WTC11 (cell line): ENCODE measurements at regions not wholly inside any gene's neighbourhood (a gene's known extent, or its start where the extent isn't known, plus 50 kb on each side); places are given as distances from the start of the nearest gene placed in this dataset.

Experiments used
- ATAC-seq: fragments of 200-7000 bp; cut with Tn5 transposase; 2 replicates; pipeline ENCODE4 v1.10.0; 2021; ENCODE audit warnings: mild to moderate bottlenecking, moderate library complexity
- CTCF ChIA-PET: fragments of 300-600 bp; sonication (Branson Sonifier 250); formaldehyde crosslinking; loops from one replicate; lab custom pipeline; 2021; ENCODE audit warnings: antibody characterized with exemption; lab: Charles Lee
- POLR2A ChIA-PET: fragments of 350-600 bp; sonication (Branson Sonifier 250); formaldehyde crosslinking; loops from one replicate; lab custom pipeline; 2021; ENCODE audit warnings: antibody characterized with exemption; lab: Charles Lee
- DNase-seq: peaks from one replicate; pipeline ENCODE4 v3.0.0; 2021; ENCODE audit warnings: low spot score
- H3K27ac Mint-ChIP-seq: 2 replicates; pipeline ENCODE4 v1.8.0; 2021; ENCODE audit warnings: mixed read lengths
- H3K27me3 Mint-ChIP-seq: 2 replicates; pipeline ENCODE4 v1.8.0; 2021; ENCODE audit warnings: low read depth, mild to moderate bottlenecking, moderate library complexity, mixed read lengths
- H3K36me3 Mint-ChIP-seq: 2 replicates; pipeline ENCODE4 v1.8.0; 2021; ENCODE audit warnings: mixed read lengths
- H3K4me1 Mint-ChIP-seq: 2 replicates; pipeline ENCODE4 v1.8.0; 2022; ENCODE audit warnings: mixed read lengths
- H3K4me3 Mint-ChIP-seq: 2 replicates; pipeline ENCODE4 v1.8.0; 2021; ENCODE audit warnings: mild to moderate bottlenecking, moderate library complexity, mixed read lengths
- H3K9me3 Mint-ChIP-seq: 2 replicates; pipeline ENCODE4 v1.8.0; 2021; ENCODE audit warnings: mixed read lengths
- ESRRA ChIP-seq: sonication (generic); formaldehyde crosslinking; IDR thresholded peaks from 2 replicates; pipeline ENCODE4 v1.8.1; 2022; ENCODE audit warnings: mild to moderate bottlenecking, missing genetic modification reagents, borderline replicate concordance
- FOXJ3 ChIP-seq: sonication (generic); formaldehyde crosslinking; IDR thresholded peaks from 2 replicates; pipeline ENCODE4 v1.9.0; 2021; ENCODE audit warnings: missing genetic modification reagents, mild to moderate bottlenecking, borderline replicate concordance
- GTF2I ChIP-seq: fragments of 250-450 bp; sonication (Bioruptor Pico); conservative IDR thresholded peaks from 2 replicates; pipeline ENCODE4 v1.4.0; 2021; ENCODE audit warnings: mild to moderate bottlenecking
- JAZF1 ChIP-seq: fragments of 250-450 bp; sonication (Bioruptor Pico); IDR thresholded peaks from 2 replicates; pipeline ENCODE4 v1.9.0; 2021; ENCODE audit warnings: moderate library complexity, mild to moderate bottlenecking, inconsistent platforms
- JUN ChIP-seq: sonication (generic); formaldehyde crosslinking; IDR thresholded peaks from 2 replicates; pipeline ENCODE4 v1.8.0; 2023; ENCODE audit warnings: mild to moderate bottlenecking, missing genetic modification reagents
- NFE2L1 ChIP-seq: sonication (generic); formaldehyde crosslinking; IDR thresholded peaks from 2 replicates; pipeline ENCODE4 v1.8.1; 2023; ENCODE audit warnings: missing genetic modification reagents
- NFYB ChIP-seq: sonication (generic); formaldehyde crosslinking; conservative IDR thresholded peaks from 2 replicates; pipeline ENCODE4 v1.8.0; 2022; ENCODE audit warnings: low read depth, missing genetic modification reagents
- NR1H2 ChIP-seq: sonication (generic); formaldehyde crosslinking; IDR thresholded peaks from 2 replicates; pipeline ENCODE4 v1.9.0; 2021; ENCODE audit warnings: mild to moderate bottlenecking, moderate library complexity, missing genetic modification reagents
- NR2C2 ChIP-seq: sonication (generic); formaldehyde crosslinking; IDR thresholded peaks from 2 replicates; pipeline ENCODE4 v1.8.0; 2022; ENCODE audit warnings: mild to moderate bottlenecking, missing genetic modification reagents
- SMAD3 ChIP-seq: sonication (generic); formaldehyde crosslinking; IDR thresholded peaks from 2 replicates; pipeline ENCODE4 v1.8.0; 2022; ENCODE audit warnings: missing genetic modification reagents, mild to moderate bottlenecking, borderline replicate concordance
- SOX15 ChIP-seq: fragments of 250-450 bp; sonication (Bioruptor Pico); IDR thresholded peaks from 2 replicates; pipeline ENCODE4 v1.9.0; 2021; ENCODE audit warnings: mild to moderate bottlenecking
- SP1 ChIP-seq: sonication (generic); formaldehyde crosslinking; conservative IDR thresholded peaks from 2 replicates; pipeline ENCODE4 v1.8.1; 2022; ENCODE audit warnings: missing genetic modification reagents
- ZNF121 ChIP-seq: sonication (generic); formaldehyde crosslinking; IDR thresholded peaks from 2 replicates; pipeline ENCODE4 v1.8.0; 2023; ENCODE audit warnings: missing genetic modification reagents
- ZNF138 ChIP-seq: sonication (generic); formaldehyde crosslinking; conservative IDR thresholded peaks from 2 replicates; pipeline ENCODE4 v1.8.1; 2022; ENCODE audit warnings: mild to moderate bottlenecking, moderate library complexity, missing genetic modification reagents
- ZNF317 ChIP-seq: sonication (generic); formaldehyde crosslinking; IDR thresholded peaks from 2 replicates; pipeline ENCODE4 v1.8.1; 2023; ENCODE audit warnings: low read depth, mild to moderate bottlenecking, moderate library complexity, missing genetic modification reagents, borderline replicate concordance
- ZNF416 ChIP-seq: fragments of 250-450 bp; sonication (Bioruptor Pico); IDR thresholded peaks from 2 replicates; pipeline ENCODE4 v1.9.0; 2021; ENCODE audit warnings: mild to moderate bottlenecking, inconsistent platforms
- TF ChIP-seq, protein P1 (sequence below): sonication (generic); formaldehyde crosslinking; IDR thresholded peaks from 2 replicates; pipeline ENCODE4 v1.8.1; 2023; ENCODE audit warnings: mild to moderate bottlenecking, missing genetic modification reagents
- TF ChIP-seq, protein P2 (sequence below): fragments of 250-450 bp; sonication (Bioruptor Pico); IDR thresholded peaks from 2 replicates; pipeline ENCODE4 v1.9.0; 2021; ENCODE audit warnings: moderate library complexity, mild to moderate bottlenecking, inconsistent platforms, borderline replicate concordance
- TF ChIP-seq, protein P3 (sequence below): sonication (generic); formaldehyde crosslinking; IDR thresholded peaks from 2 replicates; pipeline ENCODE4 v1.8.1; 2022; ENCODE audit warnings: mild to moderate bottlenecking, moderate library complexity, missing genetic modification reagents
- TF ChIP-seq, protein P4 (sequence below): fragments of 250-450 bp; sonication (Bioruptor Pico); IDR thresholded peaks from 2 replicates; pipeline ENCODE4 v1.9.0; 2021; ENCODE audit warnings: mild to moderate bottlenecking, borderline replicate concordance
- TF ChIP-seq, protein P5 (sequence below): fragments of 250-450 bp; sonication (Bioruptor Pico); IDR thresholded peaks from 2 replicates; pipeline ENCODE4 v1.8.0; 2021; ENCODE audit warnings: mild to moderate bottlenecking

DNA sequence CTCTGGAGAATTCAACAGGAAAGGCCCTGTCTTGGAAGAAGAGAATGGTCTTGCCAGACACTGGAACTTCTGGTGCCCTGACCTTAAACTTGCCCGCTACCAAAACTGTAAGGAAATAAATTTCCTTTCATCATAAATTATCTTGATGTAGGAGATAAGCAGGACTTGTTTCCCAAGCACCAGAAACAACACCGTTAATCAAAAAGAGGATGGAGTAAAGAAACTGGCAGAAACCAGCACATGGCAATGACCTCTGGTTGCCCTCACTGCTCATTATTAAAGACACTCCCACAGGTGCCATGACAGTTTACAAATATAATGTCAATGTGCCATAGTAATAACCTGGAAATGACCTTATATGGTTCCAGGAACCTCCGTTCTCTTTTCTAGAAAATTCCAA lies 426.1 kb downstream of the EDEM1 start:
- DNase-seq (no peak), ATAC-seq (no peak)
- H3K4me1 Mint-ChIP-seq, result no peaks in the 10 kb centered on the region
- POLR2A ChIA-PET, result no interaction called here
- no peaks in the 10 kb centered on the region; the same call in 1 of the 2 replicates for H3K27me3 Mint-ChIP-seq
- H3K9me3 Mint-ChIP-seq, result peaks cover 51% of the 10 kb centered on the region
- TF ChIP-seq ZNF317 (CRISPR knock-in tag) (no peak), GTF2I (CRISPR knock-in tag) (no peak), ESRRA (CRISPR knock-in tag) (no peak), NFE2L1 (no peak), SOX15 (CRISPR knock-in tag) (no peak), NR2C2 (no peak), JUN (CRISPR knock-in tag) (no peak), ZNF138 (CRISPR knock-in tag) (no peak), ZNF416 (CRISPR knock-in tag) (no peak), SMAD3 (CRISPR knock-in tag) (no peak), SP1 (CRISPR knock-in tag) (no peak), ZNF121 (no peak), NR1H2 (CRISPR knock-in tag) (no peak)
- TF ChIP-seq, protein P1, sequence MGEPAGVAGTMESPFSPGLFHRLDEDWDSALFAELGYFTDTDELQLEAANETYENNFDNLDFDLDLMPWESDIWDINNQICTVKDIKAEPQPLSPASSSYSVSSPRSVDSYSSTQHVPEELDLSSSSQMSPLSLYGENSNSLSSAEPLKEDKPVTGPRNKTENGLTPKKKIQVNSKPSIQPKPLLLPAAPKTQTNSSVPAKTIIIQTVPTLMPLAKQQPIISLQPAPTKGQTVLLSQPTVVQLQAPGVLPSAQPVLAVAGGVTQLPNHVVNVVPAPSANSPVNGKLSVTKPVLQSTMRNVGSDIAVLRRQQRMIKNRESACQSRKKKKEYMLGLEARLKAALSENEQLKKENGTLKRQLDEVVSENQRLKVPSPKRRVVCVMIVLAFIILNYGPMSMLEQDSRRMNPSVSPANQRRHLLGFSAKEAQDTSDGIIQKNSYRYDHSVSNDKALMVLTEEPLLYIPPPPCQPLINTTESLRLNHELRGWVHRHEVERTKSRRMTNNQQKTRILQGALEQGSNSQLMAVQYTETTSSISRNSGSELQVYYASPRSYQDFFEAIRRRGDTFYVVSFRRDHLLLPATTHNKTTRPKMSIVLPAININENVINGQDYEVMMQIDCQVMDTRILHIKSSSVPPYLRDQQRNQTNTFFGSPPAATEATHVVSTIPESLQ (CRISPR knock-in tag), result no peak
- TF ChIP-seq, protein P2, sequence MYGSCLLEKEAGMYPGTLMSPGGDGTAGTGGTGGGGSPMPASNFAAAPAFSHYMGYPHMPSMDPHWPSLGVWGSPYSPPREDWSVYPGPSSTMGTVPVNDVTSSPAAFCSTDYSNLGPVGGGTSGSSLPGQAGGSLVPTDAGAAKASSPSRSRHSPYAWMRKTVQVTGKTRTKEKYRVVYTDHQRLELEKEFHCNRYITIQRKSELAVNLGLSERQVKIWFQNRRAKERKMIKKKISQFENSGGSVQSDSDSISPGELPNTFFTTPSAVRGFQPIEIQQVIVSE, result no peak
- TF ChIP-seq, protein P3, sequence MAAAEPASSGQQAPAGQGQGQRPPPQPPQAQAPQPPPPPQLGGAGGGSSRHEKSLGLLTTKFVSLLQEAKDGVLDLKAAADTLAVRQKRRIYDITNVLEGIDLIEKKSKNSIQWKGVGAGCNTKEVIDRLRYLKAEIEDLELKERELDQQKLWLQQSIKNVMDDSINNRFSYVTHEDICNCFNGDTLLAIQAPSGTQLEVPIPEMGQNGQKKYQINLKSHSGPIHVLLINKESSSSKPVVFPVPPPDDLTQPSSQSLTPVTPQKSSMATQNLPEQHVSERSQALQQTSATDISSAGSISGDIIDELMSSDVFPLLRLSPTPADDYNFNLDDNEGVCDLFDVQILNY (CRISPR knock-in tag), result no peak
- no peak overlapping the region for H3K27ac Mint-ChIP-seq
- CTCF ChIA-PET, result no interaction called here
- H3K36me3 Mint-ChIP-seq, result peaks cover 16% of the 10 kb centered on the region
- H3K4me3 Mint-ChIP-seq, result no peak overlapping the region

DNA sequence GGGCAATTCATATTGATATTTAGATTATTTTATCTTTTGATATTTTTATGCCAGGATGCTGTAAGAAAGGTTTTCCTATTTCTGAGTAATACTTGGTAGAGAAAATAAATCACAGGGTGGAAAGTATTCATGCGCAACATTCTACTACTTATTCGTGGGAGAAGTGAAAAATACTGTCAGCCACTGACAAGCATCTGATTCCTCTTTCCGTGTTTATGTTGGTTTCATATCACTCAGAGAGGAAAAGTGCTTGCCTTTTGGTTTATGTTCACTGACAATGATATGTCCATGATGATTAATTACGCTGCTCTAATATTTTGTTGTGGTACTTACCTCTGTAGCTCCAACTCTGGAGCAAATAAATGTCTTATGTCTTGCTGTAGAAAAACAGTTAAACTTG lies 429.4 kb downstream of the EDEM1 start:
- POLR2A ChIA-PET, result no interaction called here
- peaks cover 14% of the 10 kb centered on the region for H3K36me3 Mint-ChIP-seq
- no peak for ATAC-seq
- TF ChIP-seq JAZF1 (no peak), FOXJ3 (CRISPR knock-in tag) (no peak), NFYB (CRISPR knock-in tag) (no peak), GTF2I (CRISPR knock-in tag) (no peak), SP1 (CRISPR knock-in tag) (no peak)
- TF ChIP-seq, protein P4, sequence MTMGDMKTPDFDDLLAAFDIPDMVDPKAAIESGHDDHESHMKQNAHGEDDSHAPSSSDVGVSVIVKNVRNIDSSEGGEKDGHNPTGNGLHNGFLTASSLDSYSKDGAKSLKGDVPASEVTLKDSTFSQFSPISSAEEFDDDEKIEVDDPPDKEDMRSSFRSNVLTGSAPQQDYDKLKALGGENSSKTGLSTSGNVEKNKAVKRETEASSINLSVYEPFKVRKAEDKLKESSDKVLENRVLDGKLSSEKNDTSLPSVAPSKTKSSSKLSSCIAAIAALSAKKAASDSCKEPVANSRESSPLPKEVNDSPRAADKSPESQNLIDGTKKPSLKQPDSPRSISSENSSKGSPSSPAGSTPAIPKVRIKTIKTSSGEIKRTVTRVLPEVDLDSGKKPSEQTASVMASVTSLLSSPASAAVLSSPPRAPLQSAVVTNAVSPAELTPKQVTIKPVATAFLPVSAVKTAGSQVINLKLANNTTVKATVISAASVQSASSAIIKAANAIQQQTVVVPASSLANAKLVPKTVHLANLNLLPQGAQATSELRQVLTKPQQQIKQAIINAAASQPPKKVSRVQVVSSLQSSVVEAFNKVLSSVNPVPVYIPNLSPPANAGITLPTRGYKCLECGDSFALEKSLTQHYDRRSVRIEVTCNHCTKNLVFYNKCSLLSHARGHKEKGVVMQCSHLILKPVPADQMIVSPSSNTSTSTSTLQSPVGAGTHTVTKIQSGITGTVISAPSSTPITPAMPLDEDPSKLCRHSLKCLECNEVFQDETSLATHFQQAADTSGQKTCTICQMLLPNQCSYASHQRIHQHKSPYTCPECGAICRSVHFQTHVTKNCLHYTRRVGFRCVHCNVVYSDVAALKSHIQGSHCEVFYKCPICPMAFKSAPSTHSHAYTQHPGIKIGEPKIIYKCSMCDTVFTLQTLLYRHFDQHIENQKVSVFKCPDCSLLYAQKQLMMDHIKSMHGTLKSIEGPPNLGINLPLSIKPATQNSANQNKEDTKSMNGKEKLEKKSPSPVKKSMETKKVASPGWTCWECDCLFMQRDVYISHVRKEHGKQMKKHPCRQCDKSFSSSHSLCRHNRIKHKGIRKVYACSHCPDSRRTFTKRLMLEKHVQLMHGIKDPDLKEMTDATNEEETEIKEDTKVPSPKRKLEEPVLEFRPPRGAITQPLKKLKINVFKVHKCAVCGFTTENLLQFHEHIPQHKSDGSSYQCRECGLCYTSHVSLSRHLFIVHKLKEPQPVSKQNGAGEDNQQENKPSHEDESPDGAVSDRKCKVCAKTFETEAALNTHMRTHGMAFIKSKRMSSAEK, result no peak
- TF ChIP-seq, protein P5, sequence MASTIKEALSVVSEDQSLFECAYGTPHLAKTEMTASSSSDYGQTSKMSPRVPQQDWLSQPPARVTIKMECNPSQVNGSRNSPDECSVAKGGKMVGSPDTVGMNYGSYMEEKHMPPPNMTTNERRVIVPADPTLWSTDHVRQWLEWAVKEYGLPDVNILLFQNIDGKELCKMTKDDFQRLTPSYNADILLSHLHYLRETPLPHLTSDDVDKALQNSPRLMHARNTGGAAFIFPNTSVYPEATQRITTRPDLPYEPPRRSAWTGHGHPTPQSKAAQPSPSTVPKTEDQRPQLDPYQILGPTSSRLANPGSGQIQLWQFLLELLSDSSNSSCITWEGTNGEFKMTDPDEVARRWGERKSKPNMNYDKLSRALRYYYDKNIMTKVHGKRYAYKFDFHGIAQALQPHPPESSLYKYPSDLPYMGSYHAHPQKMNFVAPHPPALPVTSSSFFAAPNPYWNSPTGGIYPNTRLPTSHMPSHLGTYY (CRISPR knock-in tag), result no peak
- H3K27ac Mint-ChIP-seq, result no peak overlapping the region
- no peak for DNase-seq
- H3K4me1 Mint-ChIP-seq, result no peaks in the 10 kb centered on the region
- CTCF ChIA-PET, result no interaction called here
- no peaks in the 10 kb centered on the region; the same call in 1 of the 2 replicates for H3K27me3 Mint-ChIP-seq
- peaks cover 56% of the 10 kb centered on the region for H3K9me3 Mint-ChIP-seq
- no peak overlapping the region for H3K4me3 Mint-ChIP-seq
